ENCODE measurements at regions not wholly inside any gene's neighbourhood (a gene's known extent, or its start where the extent isn't known, plus 50 kb on each side); places are given as distances from the start of the nearest gene placed in this dataset.

GRCh38 chr3:5616873-5617272 is 429.4 kb downstream of the EDEM1 start:
- no peak for DNase-seq (ENCODE audit: low spot score)

GRCh38 chr3:5618170-5618569 is 430.7 kb downstream of the EDEM1 start:
- no peak for DNase-seq (ENCODE audit: low spot score)

DNA sequence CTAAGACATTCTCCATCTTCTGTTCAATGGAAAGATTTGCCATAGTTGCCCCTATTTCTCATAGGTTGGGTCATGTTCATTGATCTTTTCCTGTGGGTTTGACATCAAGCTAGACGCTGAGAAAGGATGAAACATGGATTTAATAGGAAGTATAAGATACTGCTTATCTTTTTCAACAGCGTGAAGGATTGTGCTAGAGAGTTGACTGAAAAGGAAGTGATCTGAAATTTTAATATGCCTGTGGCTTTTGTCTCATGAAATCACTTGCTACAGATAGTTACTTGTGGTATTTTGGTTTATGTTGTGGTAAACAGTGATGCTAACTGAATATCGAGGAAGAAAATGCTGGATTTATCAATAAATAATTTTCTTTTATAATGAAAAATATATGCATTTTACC is 442.9 kb downstream of the EDEM1 start:
- DNase-seq (ENCODE audit: low spot score) = no peak

- no peak for DNase-seq (ENCODE audit: low spot score)
Measured at GRCh38 chr3:5633960-5634359, 446.5 kb downstream of the EDEM1 start.

DNA sequence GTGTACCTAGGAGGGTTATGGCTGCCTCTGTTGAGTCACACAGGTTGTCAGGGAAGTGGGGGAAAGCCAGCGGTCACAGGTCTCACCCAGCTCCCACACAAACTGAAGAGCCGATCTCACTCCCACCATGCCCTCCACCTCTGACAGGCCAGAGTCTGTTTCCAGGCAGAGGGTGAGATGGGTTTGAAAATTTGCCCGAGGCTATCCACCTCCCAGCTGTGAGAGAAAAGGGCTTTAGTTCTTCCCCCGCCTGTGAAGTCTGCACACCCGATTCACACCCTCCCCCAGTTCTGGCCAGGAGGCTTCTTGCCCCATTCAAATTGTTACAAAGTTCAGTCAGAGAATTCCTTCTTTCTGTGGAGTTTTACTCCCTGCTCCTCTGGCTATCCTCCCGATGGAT is 446.9 kb downstream of the EDEM1 start:
- no peak for DNase-seq (ENCODE audit: low spot score)

DNA sequence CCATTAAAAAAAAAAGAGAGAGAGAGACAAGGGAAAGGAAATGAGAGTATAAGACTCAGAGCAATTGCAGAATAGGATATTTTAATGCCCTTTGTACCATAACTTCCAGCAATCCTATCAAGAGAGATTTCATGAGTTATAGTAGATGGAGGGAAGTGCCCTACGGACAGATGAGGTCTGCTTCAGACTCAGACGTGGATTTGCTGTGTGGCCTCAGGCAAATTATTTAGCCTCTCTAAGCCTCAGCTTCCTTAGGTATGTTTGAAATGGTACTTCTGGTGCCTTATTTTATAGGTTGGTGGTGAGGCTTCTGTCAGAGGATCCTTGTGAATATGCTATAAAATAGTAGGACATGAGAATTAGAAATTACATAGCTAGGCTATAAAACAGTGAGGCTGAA is 448.2 kb downstream of the EDEM1 start:
- no peak for DNase-seq (ENCODE audit: low spot score)

DNA sequence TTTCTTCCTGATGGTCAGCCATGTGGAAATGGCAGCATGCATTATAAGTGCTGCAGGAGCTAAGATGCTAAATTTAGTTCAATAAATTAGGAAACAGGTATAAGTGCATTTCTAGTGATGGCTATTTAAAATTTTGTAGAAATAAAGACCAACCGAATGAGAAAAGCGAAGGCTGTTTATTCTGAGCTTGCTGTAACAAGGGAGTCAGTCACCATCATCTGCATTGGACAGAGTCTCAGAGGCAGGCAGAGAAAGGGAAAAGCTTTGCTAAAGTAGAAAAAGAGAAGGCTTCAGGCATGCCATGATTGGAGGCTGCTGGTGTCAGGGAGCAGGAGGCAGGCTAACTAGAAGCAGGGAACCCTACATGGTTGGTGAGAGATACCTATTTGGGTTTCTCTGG is 451.0 kb downstream of the EDEM1 start:
- no peak for DNase-seq (ENCODE audit: low spot score)

DNA sequence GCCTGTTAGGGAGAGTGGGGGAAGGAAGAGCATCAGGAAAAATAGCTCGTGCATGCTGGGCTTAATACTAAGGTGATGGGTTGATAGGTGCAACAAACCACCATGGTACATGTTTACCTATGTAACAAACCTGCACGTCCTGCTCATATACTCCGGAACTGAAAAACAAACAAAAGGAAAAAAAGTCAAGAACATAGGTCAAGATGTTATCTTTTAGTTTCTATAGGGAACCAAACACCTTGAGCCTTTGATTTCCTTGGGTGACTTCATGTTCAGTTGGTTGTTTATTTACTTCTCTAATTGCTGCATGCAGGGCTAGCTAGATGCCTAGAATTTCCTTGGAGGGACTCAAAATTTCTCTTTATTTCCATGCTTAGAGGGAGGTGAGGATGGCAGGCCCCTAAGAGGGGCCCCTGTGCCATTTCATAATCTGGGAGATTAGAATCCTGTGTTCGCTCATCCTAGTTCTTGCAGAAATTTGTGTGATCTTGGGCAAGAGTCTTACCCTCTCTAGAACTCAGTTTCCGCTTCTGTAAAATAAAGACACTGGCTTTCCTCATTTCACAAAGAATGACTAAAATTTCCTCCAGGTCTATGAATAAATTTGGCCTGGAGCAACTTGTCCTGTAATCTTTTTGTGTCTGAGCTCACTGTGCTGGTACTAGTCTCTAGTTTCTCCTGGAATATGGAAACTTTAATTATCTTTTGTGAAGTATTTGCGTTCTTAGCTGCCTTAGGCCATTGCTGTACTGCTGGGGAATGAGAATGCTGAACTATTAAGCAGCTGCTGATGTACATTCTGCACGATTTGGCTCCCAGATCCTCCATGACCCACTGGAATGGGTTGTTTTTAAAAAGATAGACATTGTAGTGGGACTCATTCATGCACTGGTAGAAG is 457.5 kb downstream of the EDEM1 start:
- DNase-seq (ENCODE audit: low spot score) = no peak

DNA sequence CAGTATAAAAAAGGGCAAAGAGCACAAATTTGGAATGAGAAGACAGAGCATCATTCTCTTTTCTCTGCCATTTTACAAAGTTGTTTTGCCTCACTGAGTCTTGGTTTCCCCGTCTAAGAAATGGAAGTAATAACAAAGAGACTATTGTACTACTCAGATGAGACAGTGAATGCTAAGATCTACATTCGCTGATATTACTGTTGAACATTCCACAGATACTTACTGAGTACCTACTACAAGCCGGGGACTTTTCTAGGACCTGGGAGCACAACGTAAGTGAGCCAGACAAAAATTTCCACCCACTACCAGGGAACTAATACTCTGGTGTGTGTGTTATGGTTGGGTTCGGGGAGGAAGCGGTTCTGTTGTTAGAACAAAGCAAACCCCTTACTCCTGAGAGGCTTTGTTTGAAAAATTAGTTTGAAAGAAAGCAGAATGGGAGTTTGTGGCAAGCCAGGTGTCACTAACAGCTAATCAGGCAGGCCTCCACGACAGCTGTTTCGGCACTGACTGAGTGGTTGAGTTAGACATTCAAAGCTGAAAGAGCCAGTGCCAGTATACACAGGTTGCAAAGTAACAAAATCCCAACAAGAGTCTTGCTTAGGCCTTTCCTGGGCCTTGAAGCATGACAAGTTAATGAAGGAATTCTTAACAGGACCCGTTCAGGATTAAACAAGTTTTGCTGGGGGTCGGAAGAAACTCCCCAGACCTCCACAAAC is 458.3 kb downstream of the EDEM1 start:
- DNase-seq (ENCODE audit: low spot score) = no peak

DNA sequence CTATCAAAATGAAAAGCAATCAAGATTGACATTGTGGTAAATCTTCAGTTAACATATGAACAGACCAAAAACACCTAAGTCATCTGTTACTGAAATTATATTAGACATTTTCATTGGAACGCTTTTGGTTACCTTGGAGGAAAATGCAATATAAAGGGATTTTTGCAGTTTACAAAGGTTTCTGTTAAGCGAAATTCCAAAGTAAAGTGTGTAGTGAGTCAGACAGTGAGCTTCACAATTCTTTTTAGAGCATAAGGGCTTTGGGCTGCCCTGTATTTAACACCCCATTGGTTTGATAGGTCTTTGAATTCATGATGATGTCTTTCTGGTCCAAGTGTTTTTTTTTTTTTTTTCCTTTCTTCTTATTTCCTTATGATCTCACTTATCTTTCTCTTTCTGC is 462.8 kb downstream of the EDEM1 start:
- DNase-seq (ENCODE audit: low spot score) = no peak

DNA sequence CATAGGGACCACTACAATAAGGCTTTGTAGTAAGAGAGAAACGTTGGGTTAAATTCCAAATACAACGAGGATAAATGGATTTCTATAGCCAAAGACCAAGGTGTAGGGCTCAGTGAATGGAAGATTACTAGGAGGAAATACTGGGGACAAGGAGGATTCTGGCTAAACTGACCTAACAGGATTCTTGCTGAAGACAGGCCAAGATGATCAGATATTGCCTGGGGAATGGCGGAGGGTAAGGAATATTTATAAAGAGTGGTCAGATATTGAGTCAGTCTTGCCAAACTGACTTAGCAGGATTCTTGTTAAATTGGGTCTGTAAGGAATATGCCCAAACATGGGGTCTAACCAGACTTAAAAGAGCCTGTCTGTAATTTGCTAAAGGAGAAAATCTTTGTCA is 463.8 kb downstream of the EDEM1 start:
- no peak for DNase-seq (ENCODE audit: low spot score)

GRCh38 chr3:5653426-5654143 is 466.1 kb downstream of the EDEM1 start:
- DNase-seq (ENCODE audit: low spot score) = no peak

- DNase-seq (ENCODE audit: low spot score) = no peak
Measured at GRCh38 chr3:5657106-5657505, 469.6 kb downstream of the EDEM1 start.

DNA sequence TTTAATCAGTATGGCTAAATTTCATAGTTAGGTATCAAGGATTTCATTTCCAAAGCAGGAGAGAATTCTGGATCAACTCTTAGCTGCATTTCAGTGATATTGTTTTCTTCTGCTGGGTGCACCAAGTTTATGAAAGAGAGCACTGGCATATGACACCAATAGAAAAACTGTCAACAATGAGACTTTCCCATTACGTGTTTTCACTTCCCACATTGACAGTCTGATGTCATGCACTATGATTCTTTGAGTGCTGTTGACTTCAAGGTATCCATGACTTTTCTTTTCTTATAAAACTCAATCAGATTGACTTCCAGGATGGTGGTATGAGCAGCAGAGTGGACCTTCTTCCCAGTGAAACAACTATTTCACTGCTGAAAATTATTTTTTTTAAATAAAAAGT is 476.1 kb downstream of the EDEM1 start:
- no peak for DNase-seq (ENCODE audit: low spot score)

GRCh38 chr3:5666455-5666854 is 478.9 kb downstream of the EDEM1 start:
- no peak for DNase-seq (ENCODE audit: low spot score)

DNA sequence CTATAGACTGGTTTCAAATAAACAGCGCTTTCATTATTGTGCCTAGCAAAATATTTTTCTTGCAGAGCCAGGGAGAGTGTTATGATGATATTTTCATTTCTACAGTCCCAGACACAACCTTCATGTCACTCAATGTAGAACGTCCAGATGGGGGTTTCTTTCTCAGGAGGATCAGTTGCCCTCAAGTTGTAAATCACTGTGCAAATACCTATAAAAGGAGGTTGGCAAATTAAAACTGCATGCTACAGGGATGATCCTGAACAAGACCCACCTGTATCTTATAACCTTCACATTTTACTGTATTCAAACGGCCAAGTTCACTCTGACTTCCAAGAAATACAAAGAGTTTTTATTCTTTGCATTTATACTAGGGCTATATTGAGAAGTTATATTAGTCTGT is 486.0 kb downstream of the EDEM1 start:
- DNase-seq (ENCODE audit: low spot score) = no peak

GRCh38 chr3:5675319-5675718 is 487.8 kb downstream of the EDEM1 start:
- DNase-seq (ENCODE audit: low spot score) = no peak

DNA sequence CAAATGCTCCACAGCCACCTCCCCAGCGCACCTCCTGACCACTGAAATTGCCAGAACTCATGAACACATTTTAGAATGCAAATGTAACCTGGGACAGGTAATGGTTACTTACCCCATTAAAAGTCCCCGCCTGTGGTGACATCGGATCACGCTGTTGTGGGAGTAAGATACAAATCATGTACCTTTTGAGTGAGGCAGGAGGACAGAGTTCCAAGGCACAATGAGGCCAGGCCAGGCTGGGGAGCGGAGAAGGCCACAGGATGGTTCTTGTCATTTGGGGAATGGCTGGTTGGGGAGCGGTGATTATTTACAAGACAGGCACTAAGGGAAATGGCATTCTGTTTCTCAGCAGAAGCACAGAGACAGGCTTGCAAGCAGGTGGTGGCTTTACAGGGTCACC is 490.0 kb downstream of the EDEM1 start:
- DNase-seq (ENCODE audit: low spot score) = no peak

- DNase-seq (ENCODE audit: low spot score) = no peak
Measured at GRCh38 chr3:5678248-5678647, 490.7 kb downstream of the EDEM1 start.

- no peak for DNase-seq (ENCODE audit: low spot score)
Measured at GRCh38 chr3:5678844-5679243, 491.3 kb downstream of the EDEM1 start.

GRCh38 chr3:5687230-5687629 is 499.7 kb downstream of the EDEM1 start:
- no peak for DNase-seq (ENCODE audit: low spot score)

DNA sequence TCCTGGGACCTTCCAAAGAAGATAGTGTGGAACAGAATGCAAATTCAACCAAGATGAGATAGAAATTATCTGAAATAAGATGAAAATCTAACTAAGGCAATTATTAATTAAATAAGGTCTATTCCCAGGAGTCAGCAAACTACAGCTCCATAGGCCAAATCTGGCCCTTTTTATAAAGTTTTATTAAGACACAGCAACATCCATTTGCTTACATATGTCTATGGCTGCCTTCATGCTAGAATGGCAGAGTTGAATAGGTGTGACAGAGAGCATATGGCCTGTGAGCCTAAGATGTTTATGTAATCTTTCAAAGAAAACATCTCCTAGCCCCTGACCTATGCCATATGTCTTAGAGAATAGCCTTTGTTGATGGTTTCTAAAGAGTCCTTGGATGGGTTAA is 503.0 kb downstream of the EDEM1 start:
- no peak for DNase-seq (ENCODE audit: low spot score)
